ENCODE measurements at regions not wholly inside any gene's neighbourhood (a gene's known extent, or its start where the extent isn't known, plus 50 kb on each side); places are given as distances from the start of the nearest gene placed in this dataset.

GRCh38 chr7:118085000-118085399 lies 99.0 kb upstream of the LSM8 start:
- no peak for DNase-seq

- no peak for DNase-seq
These were observed 96.8 kb upstream of the LSM8 start for GRCh38 chr7:118087126-118087525.

GRCh38 chr7:118094044-118094443 lies 89.9 kb upstream of the LSM8 start:
- DNase-seq, result no peak

GRCh38 chr7:118104812-118105441 lies 79.0 kb upstream of the LSM8 start:
- DNase-seq, result no peak

- DNase-seq, result no peak
These were observed 74.4 kb upstream of the LSM8 start for GRCh38 chr7:118109607-118110006.

- DNase-seq, result no peak
These were observed 73.6 kb upstream of the LSM8 start for GRCh38 chr7:118110178-118110925.

- no peak for DNase-seq
These were observed 72.6 kb upstream of the LSM8 start for GRCh38 chr7:118111347-118111746.

- DNase-seq, result no peak
These were observed 69.8 kb upstream of the LSM8 start for GRCh38 chr7:118114175-118114574.

- no peak for DNase-seq
These were observed 54.7 kb upstream of the LSM8 start for GRCh38 chr7:118129041-118129795.

GRCh38 chr7:118132764-118133163 lies 51.2 kb upstream of the LSM8 start:
- DNase-seq, result no peak

Data from activated effector memory CD4-positive, alpha-beta T cell treated with anti-CD3 and anti-CD28 coated beads, Interleukin-2, amount 50 U/mL, for 16 hours (primary cell).